Activated CD8-positive, alpha-beta memory T cell treated with anti-CD3 and anti-CD28 coated beads, Interleukin-2, amount 10 ng/mL, durations not matched to agents 7 days and 5 days (primary cell): ENCODE measurements at regions not wholly inside any gene's neighbourhood (a gene's known extent, or its start where the extent isn't known, plus 50 kb on each side); places are given as distances from the start of the nearest gene placed in this dataset.

Experiments
- ATAC-seq: fragments of 150-1000 bp; cut with Tn5 transposase; one replicate; pipeline ENCODE4 v1.10.0; 2021; ENCODE audit warnings: moderate library complexity
- CTCF ChIA-PET: fragments of 350-600 bp; sonication (Branson Sonifier 250); formaldehyde crosslinking; loops from one replicate; lab custom pipeline; 2021; ENCODE audit warnings: antibody characterized with exemption; lab: Charles Lee
- DNase-seq: peaks from one replicate; pipeline ENCODE4 v3.0.0-alpha.2; 2020
- H3K27ac Mint-ChIP-seq: one replicate; pipeline ENCODE4 v1.8.0; 2021; ENCODE audit warnings: mild to moderate bottlenecking, mixed read lengths
- H3K27me3 Mint-ChIP-seq: one replicate; pipeline ENCODE4 v1.8.0; 2021; ENCODE audit warnings: mixed read lengths
- H3K36me3 Mint-ChIP-seq: one replicate; pipeline ENCODE4 v1.8.0; 2021; ENCODE audit warnings: mild to moderate bottlenecking, mixed read lengths
- H3K4me1 Mint-ChIP-seq: one replicate; pipeline ENCODE4 v1.8.0; 2021; ENCODE audit warnings: mixed read lengths
- H3K4me3 Mint-ChIP-seq: one replicate; pipeline ENCODE4 v1.8.0; 2021; ENCODE audit warnings: mild to moderate bottlenecking, moderate library complexity, mixed read lengths
- H3K9me3 Mint-ChIP-seq: one replicate; pipeline ENCODE4 v1.8.0; 2022; ENCODE audit warnings: low read depth, mixed read lengths

DNA sequence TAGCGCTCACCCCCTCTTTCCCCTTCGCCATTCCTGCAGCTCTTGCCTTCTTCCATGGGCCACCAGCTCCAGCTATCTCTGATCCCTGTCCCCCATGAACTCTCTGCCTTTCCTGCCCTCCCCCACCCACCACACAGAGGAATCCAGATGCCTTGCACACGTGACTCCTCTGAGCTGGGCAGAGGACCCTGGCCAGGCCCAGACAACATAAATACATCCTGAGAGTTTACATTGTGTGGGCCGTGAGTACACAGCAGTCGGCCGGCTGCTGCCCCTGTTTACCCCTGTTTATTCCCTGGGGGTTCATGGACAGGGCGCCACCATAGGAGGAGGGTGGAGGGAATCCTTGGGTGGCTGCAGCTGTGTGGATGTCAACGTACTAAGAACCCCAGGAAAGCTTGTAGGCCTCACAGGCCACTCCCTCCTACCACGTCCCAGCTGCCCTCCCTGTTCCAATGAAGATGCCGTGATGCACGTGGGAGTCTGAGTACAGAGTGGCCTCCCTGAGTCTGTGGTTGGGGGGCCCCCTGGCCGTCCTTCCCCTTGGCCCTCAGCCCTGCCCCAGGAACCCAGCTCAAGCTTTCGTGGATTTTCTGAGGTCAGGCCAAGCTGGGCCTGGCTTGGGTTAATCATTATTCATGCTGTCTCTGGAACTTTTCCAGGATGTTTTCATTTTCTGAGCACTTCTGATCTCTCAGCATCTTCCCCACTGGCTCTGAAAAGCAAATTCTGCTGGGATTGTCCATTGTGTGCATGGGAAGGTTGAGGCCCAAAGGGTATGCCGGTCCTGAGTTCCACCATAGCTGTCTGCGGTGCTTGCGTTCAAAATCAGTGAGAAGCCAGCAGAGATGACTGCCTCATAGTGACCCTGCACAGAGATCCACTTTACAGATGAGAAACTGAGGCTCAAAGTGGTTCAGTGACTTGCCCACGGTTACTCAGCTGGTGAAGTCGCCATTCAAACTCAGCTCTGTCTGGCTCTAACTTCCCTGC is 136.3 kb downstream of the MRPL14 start:
- H3K4me3 Mint-ChIP-seq, result no peak overlapping the region
- no peaks in the 10 kb centered on the region for H3K4me1 Mint-ChIP-seq
- ATAC-seq, result no peak
- CTCF ChIA-PET, result no interaction called here
- no peak overlapping the region for H3K27ac Mint-ChIP-seq
- no peaks in the 10 kb centered on the region for H3K9me3 Mint-ChIP-seq
- peaks cover 3% of the 10 kb centered on the region for H3K27me3 Mint-ChIP-seq
- H3K36me3 Mint-ChIP-seq, result no peaks in the 10 kb centered on the region
- DNase-seq, result no peak

DNA sequence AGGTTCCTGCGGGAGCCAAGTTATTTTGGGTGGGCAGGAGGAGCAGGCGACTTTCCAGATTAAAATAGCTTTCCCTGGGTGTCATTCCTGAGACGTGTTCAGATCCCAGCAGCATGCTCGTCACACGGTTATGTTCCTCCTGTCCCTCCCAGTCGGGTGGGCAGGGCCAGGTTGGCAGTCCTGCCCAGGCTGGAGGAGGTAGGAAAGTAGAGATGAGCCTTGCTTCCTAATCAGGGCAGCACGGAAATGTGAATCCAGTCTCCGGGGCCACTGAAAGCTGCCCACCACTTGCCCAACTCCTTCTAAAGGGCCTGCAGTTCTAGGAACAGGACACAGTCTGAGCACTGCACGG is 137.0 kb downstream of the MRPL14 start:
- peaks cover 3% of the 10 kb centered on the region for H3K27me3 Mint-ChIP-seq
- no peaks in the 10 kb centered on the region for H3K9me3 Mint-ChIP-seq
- no peaks in the 10 kb centered on the region for H3K4me1 Mint-ChIP-seq
- H3K4me3 Mint-ChIP-seq, result no peak overlapping the region
- CTCF ChIA-PET, result no interaction called here
- ATAC-seq (no peak), DNase-seq (no peak)
- no peaks in the 10 kb centered on the region for H3K36me3 Mint-ChIP-seq
- H3K27ac Mint-ChIP-seq, result no peak overlapping the region

DNA sequence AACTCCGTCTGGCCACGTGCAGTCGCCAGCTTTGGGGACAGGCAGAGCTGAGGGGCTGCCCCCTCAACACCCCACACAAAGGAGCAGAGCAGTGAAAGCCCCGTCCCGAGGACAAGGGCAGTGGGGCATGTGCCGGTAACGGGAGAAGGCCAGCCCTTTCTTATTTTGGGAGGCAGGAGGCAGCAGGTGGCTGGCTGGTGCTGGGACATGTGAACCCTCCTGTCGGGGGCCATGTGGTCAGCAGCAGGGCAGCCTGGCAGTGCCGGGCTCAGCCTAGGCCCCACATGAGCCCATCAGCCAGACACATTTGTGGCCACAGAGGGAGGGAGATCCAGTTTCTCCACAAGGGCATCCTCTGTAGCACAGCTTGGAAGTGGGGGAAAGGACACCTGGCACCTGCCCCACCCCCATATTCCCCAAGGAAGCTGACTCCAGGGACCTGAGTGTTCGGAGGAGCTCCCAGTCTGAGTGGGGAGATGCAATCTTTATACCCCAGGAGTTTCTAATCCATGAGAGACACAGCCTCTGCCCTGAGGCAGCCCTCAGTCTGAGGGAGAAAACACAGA is 137.6 kb downstream of the MRPL14 start:
- no peak overlapping the region for H3K27ac Mint-ChIP-seq
- ATAC-seq, result no peak
- H3K4me1 Mint-ChIP-seq, result no peaks in the 10 kb centered on the region
- no peaks in the 10 kb centered on the region for H3K9me3 Mint-ChIP-seq
- H3K27me3 Mint-ChIP-seq, result peaks cover 3% of the 10 kb centered on the region
- CTCF ChIA-PET, result no interaction called here
- no peak overlapping the region for H3K4me3 Mint-ChIP-seq
- no peaks in the 10 kb centered on the region for H3K36me3 Mint-ChIP-seq
- no peak for DNase-seq

DNA sequence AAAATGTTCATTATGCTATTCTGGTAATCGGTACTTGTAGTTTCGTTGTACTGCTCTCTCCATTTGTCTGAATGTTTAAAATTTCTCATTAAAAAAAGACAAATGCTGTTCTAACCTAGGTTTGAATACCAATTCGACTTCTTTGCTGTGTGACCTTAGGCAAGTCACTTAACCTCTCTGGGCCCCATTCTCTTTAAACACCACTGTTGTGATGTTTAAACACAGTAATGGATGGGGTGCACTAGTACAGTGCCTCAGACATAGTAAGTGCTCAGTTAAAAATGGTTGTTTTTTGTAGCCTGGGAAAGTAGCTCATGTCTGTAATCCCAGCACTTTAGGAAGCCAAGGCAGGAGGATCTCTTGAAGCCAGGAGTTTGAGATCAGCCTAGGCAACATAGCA is 138.5 kb downstream of the MRPL14 start:
- Mint-ChIP-seq H3K9me3 (no peaks in the 10 kb centered on the region), H3K27me3 (peaks cover 3% of the 10 kb centered on the region), H3K4me1 (no peaks in the 10 kb centered on the region), H3K27ac (no peak overlapping the region), H3K36me3 (no peaks in the 10 kb centered on the region), H3K4me3 (no peak overlapping the region)
- CTCF ChIA-PET, result no interaction called here
- ATAC-seq (no peak), DNase-seq (no peak)

DNA sequence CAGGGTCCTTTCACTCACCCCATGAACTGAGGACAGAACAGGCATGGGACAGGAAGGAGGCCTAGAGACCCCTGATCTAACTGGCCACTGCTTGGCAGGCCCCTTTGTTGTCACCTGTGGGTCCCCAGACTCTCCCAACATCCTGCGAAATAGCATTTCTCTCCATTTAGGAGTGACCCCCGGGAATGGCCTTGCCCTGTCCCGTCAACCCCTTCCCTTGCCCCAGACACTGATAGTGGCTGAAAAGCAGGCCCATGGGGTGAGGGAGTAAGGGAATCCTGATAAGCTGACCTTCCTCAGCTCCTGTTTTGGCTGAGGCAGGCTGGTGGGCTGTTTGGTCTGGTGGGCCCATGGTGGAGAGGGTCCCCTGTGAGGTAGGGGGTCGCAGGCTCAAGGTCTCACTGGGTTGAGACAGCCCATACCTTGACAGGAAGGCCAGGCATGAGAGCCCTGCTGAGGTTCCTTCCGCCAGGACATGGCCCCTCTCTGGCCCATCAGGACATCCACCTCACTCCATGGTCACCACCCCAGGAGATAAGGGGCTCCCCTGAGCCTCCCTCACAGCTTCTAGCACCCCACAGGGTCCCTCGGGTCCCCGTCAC is 139.3 kb downstream of the MRPL14 start:
- H3K36me3 Mint-ChIP-seq, result no peaks in the 10 kb centered on the region
- H3K4me1 Mint-ChIP-seq, result no peaks in the 10 kb centered on the region
- ATAC-seq (no peak), DNase-seq (no peak)
- CTCF ChIA-PET, result no interaction called here
- no peak overlapping the region for H3K27ac Mint-ChIP-seq
- no peaks in the 10 kb centered on the region for H3K9me3 Mint-ChIP-seq
- H3K4me3 Mint-ChIP-seq, result no peak overlapping the region
- H3K27me3 Mint-ChIP-seq, result peaks cover 3% of the 10 kb centered on the region

DNA sequence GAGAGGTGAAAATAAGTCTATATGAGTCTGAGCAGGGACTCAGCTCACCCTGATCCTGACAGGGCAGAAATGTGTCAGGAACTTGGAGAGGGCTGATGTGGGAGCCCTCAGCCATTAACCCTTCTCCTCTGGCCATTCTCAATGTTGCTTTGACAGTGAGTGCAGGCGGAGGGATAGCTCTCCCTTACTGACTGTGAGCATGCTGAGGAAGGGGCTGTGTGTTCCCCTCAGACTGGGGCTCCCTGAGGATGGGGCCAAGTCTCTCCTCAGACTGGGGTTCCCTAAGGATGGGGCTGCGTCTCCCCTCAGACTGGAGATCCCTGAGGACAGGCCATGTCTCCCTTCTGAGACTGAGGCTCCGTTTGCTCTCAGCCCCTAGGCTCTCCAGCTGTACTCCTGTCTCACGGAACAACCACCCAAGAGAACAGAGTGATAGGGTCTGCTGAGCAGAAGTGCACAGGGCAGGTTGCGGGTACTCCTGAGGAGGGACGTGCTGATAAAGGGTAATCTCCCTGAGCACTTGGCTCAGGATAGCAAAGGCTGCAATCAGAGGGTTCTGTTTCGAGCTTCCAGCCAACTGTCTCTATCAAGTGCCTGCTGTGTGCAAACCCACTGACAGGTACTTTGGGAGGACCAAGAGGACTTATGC is 141.0 kb downstream of the MRPL14 start:
- no peaks in the 10 kb centered on the region for H3K4me1 Mint-ChIP-seq
- no peaks in the 10 kb centered on the region for H3K9me3 Mint-ChIP-seq
- CTCF ChIA-PET, result no interaction called here
- no peak overlapping the region for H3K27ac Mint-ChIP-seq
- no peak overlapping the region for H3K4me3 Mint-ChIP-seq
- H3K27me3 Mint-ChIP-seq, result peaks cover 3% of the 10 kb centered on the region
- DNase-seq (no peak), ATAC-seq (no peak)
- H3K36me3 Mint-ChIP-seq, result no peaks in the 10 kb centered on the region

DNA sequence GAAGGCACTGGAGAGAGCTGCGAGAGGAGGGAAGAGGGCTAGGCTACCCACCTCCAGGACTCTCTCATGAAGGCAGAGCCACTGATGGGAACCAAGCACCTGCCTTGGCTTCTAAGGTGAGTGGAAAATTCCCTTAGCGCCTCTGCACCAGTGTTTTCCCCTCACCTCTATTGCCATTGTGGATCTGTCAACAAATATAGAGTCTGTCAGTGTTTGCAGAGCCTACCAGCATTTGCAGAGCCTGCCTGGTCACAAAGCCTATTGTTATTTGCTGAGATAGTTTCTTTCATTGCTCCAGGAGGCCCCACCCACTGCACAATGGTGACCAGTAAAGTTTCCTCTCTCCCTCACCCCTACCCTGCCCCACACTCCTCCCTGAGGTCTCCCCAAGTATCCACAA is 141.9 kb downstream of the MRPL14 start:
- no peak for ATAC-seq
- DNase-seq, result no peak
- no peaks in the 10 kb centered on the region for H3K9me3 Mint-ChIP-seq
- no peak overlapping the region for H3K4me3 Mint-ChIP-seq
- no peak overlapping the region for H3K27ac Mint-ChIP-seq
- no peaks in the 10 kb centered on the region for H3K36me3 Mint-ChIP-seq
- H3K4me1 Mint-ChIP-seq, result no peaks in the 10 kb centered on the region
- CTCF ChIA-PET, result no interaction called here
- peaks cover 3% of the 10 kb centered on the region for H3K27me3 Mint-ChIP-seq

DNA sequence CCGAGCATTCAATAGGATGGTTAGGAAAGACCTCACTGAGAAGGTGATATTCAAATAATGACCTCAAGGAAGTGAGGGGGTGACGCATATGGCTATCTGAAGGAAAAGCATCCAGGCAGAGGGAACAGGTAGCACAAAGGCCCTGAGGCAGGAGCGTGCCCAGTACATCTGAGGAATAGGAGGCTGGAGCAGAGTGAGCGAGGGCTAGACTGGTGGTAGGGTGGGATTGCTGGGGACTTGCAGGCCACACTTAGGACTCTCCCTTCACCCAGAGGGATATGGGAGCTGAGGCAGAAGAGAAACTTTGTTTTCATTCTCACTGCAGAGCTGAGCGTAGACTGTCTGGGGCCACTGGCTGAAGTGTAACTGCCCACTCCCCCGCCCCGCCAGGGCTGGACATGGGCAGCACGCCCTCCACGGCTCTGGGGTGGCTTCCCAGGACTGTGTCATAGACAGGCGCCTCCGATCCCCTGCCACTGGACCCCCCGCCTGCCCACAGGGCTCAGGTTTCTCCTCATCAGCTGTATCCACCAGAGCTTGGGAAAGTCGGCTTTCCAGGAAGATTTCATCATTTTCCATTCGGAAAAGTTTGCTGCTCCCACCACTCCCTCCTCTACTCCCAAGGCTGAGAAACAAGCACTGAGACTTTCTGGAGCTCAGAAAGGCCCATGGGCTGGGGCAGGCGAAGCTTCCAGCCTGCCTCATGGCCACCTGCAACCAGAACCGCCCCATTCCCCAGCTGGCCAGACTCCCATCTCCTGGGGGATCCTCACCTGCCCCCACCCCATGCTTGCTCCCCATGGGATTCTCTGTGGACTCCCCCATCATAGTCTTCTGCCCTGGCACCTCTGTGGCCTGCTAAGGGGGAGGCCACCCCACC is 142.6 kb downstream of the MRPL14 start:
- DNase-seq (no peak), ATAC-seq (no peak)
- H3K4me1 Mint-ChIP-seq, result no peaks in the 10 kb centered on the region
- peaks cover 3% of the 10 kb centered on the region for H3K27me3 Mint-ChIP-seq
- H3K36me3 Mint-ChIP-seq, result no peaks in the 10 kb centered on the region
- no peak overlapping the region for H3K27ac Mint-ChIP-seq
- no peak overlapping the region for H3K4me3 Mint-ChIP-seq
- H3K9me3 Mint-ChIP-seq, result no peaks in the 10 kb centered on the region
- CTCF ChIA-PET, result no interaction called here

DNA sequence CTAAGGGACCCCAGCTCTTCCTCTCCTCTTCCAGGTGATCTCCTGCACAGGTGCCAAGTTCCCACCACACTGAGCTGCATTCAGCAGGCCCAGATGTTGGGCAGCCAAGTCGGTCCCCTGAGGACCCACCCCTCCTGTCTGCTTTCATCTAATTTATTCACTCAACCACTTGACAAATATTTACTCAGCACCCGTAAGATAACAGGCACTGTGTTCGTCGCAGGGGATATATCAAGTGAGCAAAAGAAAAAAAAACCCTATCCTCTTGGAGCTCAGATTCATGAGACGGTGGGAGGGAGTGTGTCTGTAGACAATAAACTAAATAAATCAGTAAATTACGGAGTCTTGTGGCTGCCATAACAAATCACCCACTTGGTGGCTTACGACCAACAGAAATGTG is 143.6 kb downstream of the MRPL14 start:
- H3K27ac Mint-ChIP-seq, result no peak overlapping the region
- ATAC-seq (no peak), DNase-seq (no peak)
- H3K36me3 Mint-ChIP-seq, result no peaks in the 10 kb centered on the region
- no peak overlapping the region for H3K4me3 Mint-ChIP-seq
- no peaks in the 10 kb centered on the region for H3K4me1 Mint-ChIP-seq
- CTCF ChIA-PET, result no interaction called here
- no peaks in the 10 kb centered on the region for H3K27me3 Mint-ChIP-seq
- no peaks in the 10 kb centered on the region for H3K9me3 Mint-ChIP-seq

DNA sequence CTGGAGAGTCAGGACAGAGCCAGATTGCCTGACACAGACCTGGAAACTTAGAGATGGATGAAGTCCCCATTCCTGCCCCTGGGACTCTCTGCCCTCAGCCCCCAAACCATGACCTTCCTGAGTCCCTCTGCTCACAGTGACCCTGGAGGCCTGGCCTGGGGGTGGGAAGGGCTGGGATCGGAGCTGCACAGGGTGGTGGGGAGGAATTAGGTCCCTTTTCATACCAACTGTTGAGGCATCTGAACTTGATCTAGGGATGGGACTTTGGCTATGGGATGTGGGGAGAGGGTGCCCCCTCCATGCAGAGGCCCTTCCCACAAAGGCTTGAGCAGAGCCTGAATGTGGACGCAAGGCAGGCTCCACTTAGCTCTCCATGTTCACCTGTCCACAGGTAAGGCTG is 144.1 kb downstream of the MRPL14 start:
- CTCF ChIA-PET, result no interaction called here
- DNase-seq (no peak), ATAC-seq (no peak)
- Mint-ChIP-seq H3K27ac (no peak overlapping the region), H3K36me3 (no peaks in the 10 kb centered on the region), H3K4me3 (no peak overlapping the region), H3K27me3 (peaks cover 3% of the 10 kb centered on the region), H3K9me3 (no peaks in the 10 kb centered on the region), H3K4me1 (no peaks in the 10 kb centered on the region)

DNA sequence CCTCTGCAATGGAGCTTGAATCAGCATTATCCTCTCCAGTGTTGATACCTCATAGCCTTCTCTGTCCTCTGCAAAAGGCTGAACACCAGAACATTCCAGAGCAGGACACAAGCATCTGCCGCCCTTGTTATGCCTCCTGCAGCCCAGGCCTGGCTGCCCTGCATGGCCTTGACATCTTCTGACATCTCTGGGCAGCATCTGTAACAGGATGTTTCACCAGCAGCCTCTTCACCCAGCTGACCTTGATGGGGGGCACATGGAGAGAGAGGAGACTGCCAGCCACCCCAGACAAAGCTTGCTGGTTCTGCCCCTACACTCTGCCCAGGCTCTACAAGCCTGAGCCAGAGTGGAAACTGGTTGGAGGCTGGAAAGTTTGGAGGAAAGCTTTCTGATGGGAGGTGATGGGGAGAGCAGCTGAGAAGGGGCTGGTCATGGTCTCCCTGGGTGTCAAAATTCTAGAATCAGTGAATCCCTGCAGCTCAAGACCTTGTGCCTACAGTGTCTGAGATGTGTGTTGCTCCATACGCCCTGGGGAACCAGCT is 145.1 kb downstream of the MRPL14 start:
- Mint-ChIP-seq H3K27ac (no peak overlapping the region), H3K4me1 (peaks cover 8% of the 10 kb centered on the region), H3K9me3 (no peaks in the 10 kb centered on the region), H3K4me3 (no peak overlapping the region), H3K27me3 (peaks cover 10% of the 10 kb centered on the region), H3K36me3 (no peaks in the 10 kb centered on the region)
- ATAC-seq (no peak), DNase-seq (no peak)
- CTCF ChIA-PET, result interaction anchor here (0.8 to 1.3 kb wide), 2 partner anchors 16 to 18 kb away, joined by 3 read pairs; no protein-coding TSS in a partner anchor

DNA sequence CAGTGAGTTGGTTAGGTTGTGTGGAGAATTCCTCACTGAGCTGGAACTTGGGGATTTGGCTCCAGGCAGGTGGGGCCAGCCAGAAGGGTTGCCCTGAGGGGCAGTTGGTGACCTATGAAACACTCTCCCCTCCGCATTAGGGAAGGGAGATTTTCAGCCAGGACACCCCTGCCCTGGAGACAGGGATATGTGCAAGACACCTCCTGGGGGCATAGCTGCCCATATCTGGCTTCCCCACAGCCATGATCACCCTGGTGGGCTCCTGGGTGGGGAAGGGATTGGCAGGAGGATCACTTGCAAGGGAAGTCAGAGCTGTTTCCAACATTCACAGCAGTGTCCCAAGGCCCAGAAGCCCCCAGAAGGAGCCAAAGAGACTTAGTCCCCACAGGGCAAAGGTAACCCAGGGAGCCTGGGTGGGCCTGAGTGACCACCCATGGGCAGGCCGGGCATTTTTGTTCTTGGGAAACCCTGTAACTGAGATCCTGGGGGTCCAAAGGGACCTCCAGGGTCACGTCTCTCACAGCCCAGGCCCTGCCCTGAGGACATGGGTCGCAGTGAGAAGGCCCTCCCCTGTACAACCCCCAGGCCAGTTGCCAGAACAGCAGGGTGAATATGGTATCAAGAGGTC is 145.8 kb downstream of the MRPL14 start:
- ATAC-seq (no peak), DNase-seq (no peak)
- Mint-ChIP-seq H3K36me3 (no peaks in the 10 kb centered on the region), H3K9me3 (no peaks in the 10 kb centered on the region), H3K4me3 (no peak overlapping the region), H3K4me1 (peaks cover 10% of the 10 kb centered on the region), H3K27ac (no peak overlapping the region), H3K27me3 (peaks cover 15% of the 10 kb centered on the region)
- CTCF ChIA-PET, result interaction anchor here (1.3 kb wide), 1 partner anchor 19 kb away, joined by 3 read pairs; no protein-coding TSS in a partner anchor
